Transverse colon (tissue), 4 donors: ENCODE measurements at regions not wholly inside any gene's neighbourhood (a gene's known extent, or its start where the extent isn't known, plus 50 kb on each side); places are given as distances from the start of the nearest gene placed in this dataset.
"Not testable (repeated sequence)": the region's sequence is repeated elsewhere in the genome, so short reads cannot be mapped to it uniquely, and the experiment has no call there.

ENCODE experiments used
- DNase-seq: peaks from one replicate; pipeline ENCODE4 v3.0.0-alpha.2; 2019
- H3K27ac ChIP-seq, 4 donors: fragments of 200-600 bp; sonication (generic); 2 replicates each; pipeline ENCODE4 v1.5.1; 2016 to 2018; ENCODE audit warnings: inconsistent platforms in 4 of 4
- H3K27me3 ChIP-seq: fragments of 200-600 bp; sonication (generic); 2 replicates; pipeline ENCODE4 v1.5.1; 2017; ENCODE audit warnings: inconsistent platforms
- H3K36me3 ChIP-seq, 4 donors: fragments of 200-600 bp; sonication (generic); 2 replicates each; pipeline ENCODE4 v1.5.1; 2017 to 2019; ENCODE audit warnings: inconsistent platforms in 4 of 4
- H3K4me1 ChIP-seq, 4 donors: fragments of 200-600 bp; sonication (generic); 2 replicates each; pipeline ENCODE4 v1.5.1; 2017 to 2020; ENCODE audit warnings: inconsistent platforms in 4 of 4
- H3K4me3 ChIP-seq, 4 donors: fragments of 200-600 bp; sonication (generic); 1 replicate in 1 of 4; 2 replicates in 3 of 4; pipeline versions ENCODE4 v1.5.1 to v1.6.1; 2017 to 2019; ENCODE audit warnings: inconsistent platforms in 4 of 4
- H3K9me3 ChIP-seq, 2 donors: fragments of 200-600 bp; sonication (generic); 2 replicates each; pipeline ENCODE4 v1.5.1; 2017 to 2019; ENCODE audit warnings: inconsistent platforms in 2 of 2
- EP300 ChIP-seq: sonication (generic); formaldehyde crosslinking; IDR thresholded peaks from one replicate; pipeline ENCODE4 v1.6.1; 2017; ENCODE audit warnings: antibody characterized with exemption, low read depth
- POLR2A ChIP-seq: fragments of 450-650 bp; IDR thresholded peaks from one replicate; pipeline ENCODE4 v1.6.1; 2016; ENCODE audit warnings: antibody characterized with exemption, mild to moderate bottlenecking, moderate library complexity
- POLR2AphosphoS5 ChIP-seq, 3 donors: sonication (generic); formaldehyde crosslinking; IDR thresholded peaks; one replicate each; pipeline ENCODE4 v1.6.1; 2016; ENCODE audit warnings: antibody characterized with exemption in 3 of 3
- WGBS, 2 donors: methylation state at CpG; one replicate each; pipeline ENCODE4 v1.1.5; 2018; ENCODE audit warnings: low coverage in 1 of 2; 5-methylcytosine and 5-hydroxymethylcytosine counted together
- in situ Hi-C, 4 donors: fragments of 200-750 bp; cut with MboI; loops; one replicate each; pipeline versions ENCODE4 v1.15.0 to v1.15.1; 2017; ENCODE audit warnings: low sequenced_read_pairs in 3 of 4, low pct_ligation_motif_present in 1 of 4, low pct_unique_long_range_greater_than_20kb in 1 of 4
- intact Hi-C: fragments of 100-400 bp; cut with DNase I; formaldehyde crosslinking; loops from one replicate; pipeline ENCODE4 v1.15.1; 2023; ENCODE audit warnings: low total_unique reads
- TF ChIP-seq, protein P1 (sequence below), 5 experiments: fragments of 200-600 bp in 3 of 5; fragments of 450-650 bp in 2 of 5; sonication (generic) in 3 of 5; IDR thresholded peaks; 1 replicate in 2 of 5; 2 replicates in 3 of 5; pipeline ENCODE4 v1.5.1; 2016 to 2017; ENCODE audit warnings: antibody characterized with exemption in 5 of 5, inconsistent platforms in 3 of 5, mild to moderate bottlenecking in 2 of 5, moderate library complexity in 1 of 5

GRCh38 chr1:157252473-157252872 is 114.3 kb upstream of the ETV3 start:
- WGBS, 2 donors = 80 to 81% methylated on average over 1 to 2 of the region's 2 CpGs
- no peaks in the 10 kb centered on the region for H3K36me3 ChIP-seq
- peaks cover 0 to 2% (median 0%) of the 10 kb centered on the region in 4 donors for H3K4me1 ChIP-seq
- no peak overlapping the region for H3K4me3 ChIP-seq
- no peaks in the 10 kb centered on the region for H3K27me3 ChIP-seq
- H3K27ac ChIP-seq = no peak overlapping the region
- in situ Hi-C loops = no loop called here
- DNase-seq = no peak
- TF ChIP-seq EP300 (no peak), POLR2A (no peak), POLR2AphosphoS5 (IDR thresholded peaks at IDR 0.05) (no peak)
- TF ChIP-seq, protein P1, sequence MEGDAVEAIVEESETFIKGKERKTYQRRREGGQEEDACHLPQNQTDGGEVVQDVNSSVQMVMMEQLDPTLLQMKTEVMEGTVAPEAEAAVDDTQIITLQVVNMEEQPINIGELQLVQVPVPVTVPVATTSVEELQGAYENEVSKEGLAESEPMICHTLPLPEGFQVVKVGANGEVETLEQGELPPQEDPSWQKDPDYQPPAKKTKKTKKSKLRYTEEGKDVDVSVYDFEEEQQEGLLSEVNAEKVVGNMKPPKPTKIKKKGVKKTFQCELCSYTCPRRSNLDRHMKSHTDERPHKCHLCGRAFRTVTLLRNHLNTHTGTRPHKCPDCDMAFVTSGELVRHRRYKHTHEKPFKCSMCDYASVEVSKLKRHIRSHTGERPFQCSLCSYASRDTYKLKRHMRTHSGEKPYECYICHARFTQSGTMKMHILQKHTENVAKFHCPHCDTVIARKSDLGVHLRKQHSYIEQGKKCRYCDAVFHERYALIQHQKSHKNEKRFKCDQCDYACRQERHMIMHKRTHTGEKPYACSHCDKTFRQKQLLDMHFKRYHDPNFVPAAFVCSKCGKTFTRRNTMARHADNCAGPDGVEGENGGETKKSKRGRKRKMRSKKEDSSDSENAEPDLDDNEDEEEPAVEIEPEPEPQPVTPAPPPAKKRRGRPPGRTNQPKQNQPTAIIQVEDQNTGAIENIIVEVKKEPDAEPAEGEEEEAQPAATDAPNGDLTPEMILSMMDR (IDR thresholded peaks at IDR 0.05) = no peak
- intact Hi-C loops = no loop called here
- H3K9me3 ChIP-seq = peaks cover 0 to 3% of the 10 kb centered on the region in 2 donors

DNA sequence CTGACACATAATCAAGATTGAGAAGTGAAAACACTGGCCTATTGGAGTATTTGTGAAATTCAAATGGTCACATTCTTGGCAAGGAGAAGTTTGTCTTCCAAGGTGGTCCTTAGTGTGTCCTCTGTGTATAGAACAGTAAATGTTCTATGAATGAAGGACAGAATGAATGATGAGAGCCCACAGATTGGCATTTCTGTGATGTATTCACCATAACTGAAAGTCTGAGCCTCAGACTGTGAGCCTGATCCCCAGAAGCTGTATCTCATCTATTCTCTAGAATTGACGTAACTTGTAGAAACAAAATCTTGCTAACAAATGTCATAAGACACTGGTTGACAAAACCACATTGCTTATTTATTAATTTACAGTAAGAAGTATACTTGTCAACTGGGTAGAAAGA is 111.5 kb upstream of the ETV3 start:
- in situ Hi-C loops = no loop called here
- no peak for DNase-seq
- Histone ChIP-seq H3K27me3 (no peaks in the 10 kb centered on the region), H3K36me3 (no peaks in the 10 kb centered on the region), H3K9me3 (peaks cover 0 to 3% of the 10 kb centered on the region in 2 donors), H3K4me1 (peaks cover 0 to 11% (median 0%) of the 10 kb centered on the region in 4 donors), H3K27ac (no peak overlapping the region), H3K4me3 (no peak overlapping the region)
- WGBS, 2 donors = 86 to 92% methylated on average over 1 of the region's 1 CpG
- TF ChIP-seq, protein P1 (IDR thresholded peaks at IDR 0.05) = no peak
- TF ChIP-seq EP300 (no peak), POLR2A (no peak), POLR2AphosphoS5 (IDR thresholded peaks at IDR 0.05) (no peak)
- intact Hi-C loops = no loop called here

DNA sequence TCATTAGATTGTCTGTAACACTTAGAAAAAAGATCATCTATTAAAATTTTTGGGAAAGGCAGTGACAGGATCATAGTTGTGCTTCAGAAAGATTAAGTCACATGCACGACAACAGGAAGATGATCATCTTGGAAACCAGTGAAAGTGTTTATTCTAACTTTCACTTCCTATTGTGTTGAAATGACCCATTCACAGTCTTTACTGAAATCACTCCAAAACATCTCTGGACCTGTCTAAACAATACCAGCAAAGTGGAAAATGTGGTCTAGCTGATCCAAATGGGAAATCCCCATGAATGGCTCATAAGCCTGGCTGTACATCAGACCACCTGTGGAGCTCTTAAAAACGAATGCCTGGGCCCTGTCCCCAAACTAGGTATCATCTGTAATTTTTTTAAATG is 111.1 kb upstream of the ETV3 start:
- intact Hi-C loops (no loop called here), in situ Hi-C loops (no loop called here)

DNA sequence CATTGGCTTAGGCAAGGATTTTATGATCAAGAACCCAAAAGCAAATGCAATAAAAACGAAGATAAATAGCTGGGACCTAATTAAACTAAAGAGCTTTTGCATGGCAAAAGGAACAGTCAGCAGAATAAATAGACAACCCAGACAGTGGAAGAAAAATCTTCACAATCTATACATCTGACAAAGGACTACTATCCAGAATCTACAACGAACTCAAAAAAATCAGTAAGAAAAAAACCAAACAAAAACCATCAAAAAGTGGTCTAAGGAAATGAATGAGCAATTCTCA is 109.5 kb upstream of the ETV3 start:
- 37 to 49% methylated on average over 2 of the region's 2 CpGs for WGBS, 2 donors
- in situ Hi-C loops, H3K27me3 ChIP-seq, intact Hi-C loops, H3K9me3 ChIP-seq, H3K4me3 ChIP-seq, DNase-seq, H3K27ac ChIP-seq, H3K36me3 ChIP-seq: not testable (repeated sequence)
- H3K4me1 ChIP-seq = peaks cover 0 to 11% (median 0%) of the 10 kb centered on the region in 4 donors

More for the DNA sequence above, 111.1 kb upstream of the ETV3 start:
- 19 to 27% methylated on average over 2 of the region's 2 CpGs for WGBS, 2 donors
- Histone ChIP-seq H3K4me3 (no peak overlapping the region), H3K9me3 (peaks cover 0 to 3% of the 10 kb centered on the region in 2 donors), H3K36me3 (no peaks in the 10 kb centered on the region), H3K27me3 (no peaks in the 10 kb centered on the region), H3K27ac (no peak overlapping the region), H3K4me1 (peaks cover 0 to 11% (median 0%) of the 10 kb centered on the region in 4 donors)
- TF ChIP-seq POLR2A = no peak
- no peak for TF ChIP-seq POLR2AphosphoS5 (IDR thresholded peaks at IDR 0.05)
- TF ChIP-seq, protein P1 (IDR thresholded peaks at IDR 0.05) = no peak
- TF ChIP-seq EP300 = no peak
- no peak for DNase-seq

- WGBS, 2 donors = 84 to 91% methylated on average over 2 of the region's 2 CpGs
- H3K27ac ChIP-seq = no peak overlapping the region
- H3K27me3 ChIP-seq = no peaks in the 10 kb centered on the region
- H3K36me3 ChIP-seq = no peaks in the 10 kb centered on the region
- H3K4me3 ChIP-seq = no peak overlapping the region
- no peak for DNase-seq
- peaks cover 0 to 11% (median 0%) of the 10 kb centered on the region in 4 donors for H3K4me1 ChIP-seq
- no peaks in the 10 kb centered on the region for H3K9me3 ChIP-seq
- in situ Hi-C loops (no loop called here), intact Hi-C loops (no loop called here)
- TF ChIP-seq POLR2AphosphoS5 (IDR thresholded peaks at IDR 0.05) = no peak
- TF ChIP-seq, protein P1 (IDR thresholded peaks at IDR 0.05) = no peak
- no peak for TF ChIP-seq POLR2A
- TF ChIP-seq EP300 = no peak
These were observed 109.0 kb upstream of the ETV3 start for GRCh38 chr1:157247005-157247763.
